ENCODE measurements at regions not wholly inside any gene's neighbourhood (a gene's known extent, or its start where the extent isn't known, plus 50 kb on each side); places are given as distances from the start of the nearest gene placed in this dataset.

DNA sequence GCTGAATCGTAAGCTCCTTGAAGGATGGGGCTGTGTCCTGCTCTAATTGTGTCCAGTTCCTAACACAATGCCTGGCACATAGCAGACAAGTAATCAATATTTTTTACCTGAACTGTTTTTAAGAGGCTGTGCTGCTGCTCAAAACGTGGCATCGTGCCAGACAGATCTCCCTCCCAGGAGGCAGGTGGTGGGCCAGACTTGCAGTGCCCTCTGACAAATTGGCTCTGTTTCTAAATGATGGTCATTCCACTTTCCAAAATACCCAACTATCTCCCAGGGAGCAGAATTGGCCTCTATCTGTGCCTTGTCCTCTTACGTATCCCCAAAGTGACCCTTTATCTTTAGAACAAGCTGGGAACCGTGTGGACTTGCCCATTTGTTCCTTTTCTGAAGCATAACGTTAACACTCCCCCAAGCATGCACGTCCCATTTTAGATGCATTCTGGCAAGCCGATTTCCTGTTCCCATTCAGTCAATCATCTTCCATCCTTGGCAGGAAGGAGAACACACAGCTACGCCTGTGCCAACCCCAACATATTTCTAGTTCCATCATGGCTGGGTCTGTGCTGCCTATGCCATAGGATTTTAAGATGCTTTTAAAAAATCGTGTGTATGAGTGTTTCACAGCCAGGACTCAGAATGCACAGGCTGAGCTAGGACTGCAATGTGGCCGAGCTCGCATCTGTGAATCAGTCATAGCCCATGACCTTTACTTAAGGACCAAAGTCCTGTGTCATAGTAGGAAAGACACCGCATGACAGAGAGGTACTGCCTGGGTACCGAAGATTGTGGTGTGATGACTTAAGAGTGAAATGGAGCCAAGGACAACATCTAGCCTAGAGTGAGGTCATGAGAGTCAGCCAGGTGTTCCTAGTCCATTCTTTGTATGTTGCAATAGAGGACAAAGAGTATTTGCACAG is 408.6 kb downstream of the PRDM2 start:
- no peaks in the 10 kb centered on the region; the same call in none of the 2 replicates for H3K27me3 Mint-ChIP-seq (ENCODE audit: low read depth)
- H3K4me3 Mint-ChIP-seq, result no peak overlapping the region
- H3K36me3 Mint-ChIP-seq, result no peaks in the 10 kb centered on the region
- H3K27ac Mint-ChIP-seq, result no peak overlapping the region
- TF ChIP-seq, protein P1, sequence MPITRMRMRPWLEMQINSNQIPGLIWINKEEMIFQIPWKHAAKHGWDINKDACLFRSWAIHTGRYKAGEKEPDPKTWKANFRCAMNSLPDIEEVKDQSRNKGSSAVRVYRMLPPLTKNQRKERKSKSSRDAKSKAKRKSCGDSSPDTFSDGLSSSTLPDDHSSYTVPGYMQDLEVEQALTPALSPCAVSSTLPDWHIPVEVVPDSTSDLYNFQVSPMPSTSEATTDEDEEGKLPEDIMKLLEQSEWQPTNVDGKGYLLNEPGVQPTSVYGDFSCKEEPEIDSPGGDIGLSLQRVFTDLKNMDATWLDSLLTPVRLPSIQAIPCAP (CRISPR knock-in tag; IDR thresholded peaks at IDR 0.05), result no peak
- TF ChIP-seq TP53 (CRISPR knock-in tag; IDR thresholded peaks at IDR 0.05) (no peak), ZBTB21 (CRISPR knock-in tag; IDR thresholded peaks at IDR 0.05; ENCODE audit: borderline replicate concordance) (no peak)
- TF ChIP-seq, protein P2, sequence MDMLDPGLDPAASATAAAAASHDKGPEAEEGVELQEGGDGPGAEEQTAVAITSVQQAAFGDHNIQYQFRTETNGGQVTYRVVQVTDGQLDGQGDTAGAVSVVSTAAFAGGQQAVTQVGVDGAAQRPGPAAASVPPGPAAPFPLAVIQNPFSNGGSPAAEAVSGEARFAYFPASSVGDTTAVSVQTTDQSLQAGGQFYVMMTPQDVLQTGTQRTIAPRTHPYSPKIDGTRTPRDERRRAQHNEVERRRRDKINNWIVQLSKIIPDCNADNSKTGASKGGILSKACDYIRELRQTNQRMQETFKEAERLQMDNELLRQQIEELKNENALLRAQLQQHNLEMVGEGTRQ (CRISPR knock-in tag; IDR thresholded peaks at IDR 0.05), result no peak
- POLR2A ChIA-PET, result no interaction called here
- DNase-seq (ENCODE audit: low spot score) (no peak), ATAC-seq (no peak)
- peaks cover 4% of the 10 kb centered on the region; the same call in 1 of the 2 replicates for H3K4me1 Mint-ChIP-seq
- H3K9me3 Mint-ChIP-seq, result peaks cover 9% of the 10 kb centered on the region; the same call in 1 of the 2 replicates
- CTCF ChIA-PET, result interaction anchor here (1.3 to 2.1 kb wide), 2 partner anchors 117 to 143 kb away, joined by 4 to 7 read pairs; no protein-coding TSS in a partner anchor

DNA sequence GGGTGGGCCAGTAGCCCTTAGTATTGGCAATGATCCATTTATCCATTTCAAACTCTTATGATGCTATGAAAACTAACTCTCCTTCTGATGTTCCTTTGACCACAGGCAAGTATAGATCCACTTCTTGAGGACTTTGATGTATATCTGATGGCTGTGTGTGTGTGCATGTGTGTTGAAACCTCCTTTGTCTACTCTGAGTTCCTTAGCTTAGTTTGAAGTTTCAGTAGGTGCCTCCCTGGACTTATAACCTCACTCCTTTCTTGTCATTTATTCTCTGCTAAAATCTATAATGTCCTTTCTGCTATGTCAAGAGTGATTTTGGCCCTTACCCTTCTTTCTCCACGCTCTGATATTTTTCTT is 409.3 kb downstream of the PRDM2 start:
- Mint-ChIP-seq H3K4me1 (peaks cover 9% of the 10 kb centered on the region), H3K36me3 (no peaks in the 10 kb centered on the region), H3K27ac (no peak overlapping the region), H3K27me3 (ENCODE audit: low read depth) (no peaks in the 10 kb centered on the region; the same call in none of the 2 replicates), H3K9me3 (peaks cover 9% of the 10 kb centered on the region; the same call in 1 of the 2 replicates), H3K4me3 (no peak overlapping the region)
- ATAC-seq (no peak), DNase-seq (ENCODE audit: low spot score) (no peak)
- ChIA-PET POLR2A (no interaction called here), CTCF (interaction anchor here (2.1 kb wide), 1 partner anchor 143 kb away, joined by 7 read pairs; no protein-coding TSS in a partner anchor)
- TF ChIP-seq, protein P3, sequence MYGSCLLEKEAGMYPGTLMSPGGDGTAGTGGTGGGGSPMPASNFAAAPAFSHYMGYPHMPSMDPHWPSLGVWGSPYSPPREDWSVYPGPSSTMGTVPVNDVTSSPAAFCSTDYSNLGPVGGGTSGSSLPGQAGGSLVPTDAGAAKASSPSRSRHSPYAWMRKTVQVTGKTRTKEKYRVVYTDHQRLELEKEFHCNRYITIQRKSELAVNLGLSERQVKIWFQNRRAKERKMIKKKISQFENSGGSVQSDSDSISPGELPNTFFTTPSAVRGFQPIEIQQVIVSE (CRISPR knock-in tag; IDR thresholded peaks at IDR 0.05; ENCODE audit: borderline replicate concordance), result no peak
- no peak for TF ChIP-seq SMAD3 (CRISPR knock-in tag; IDR thresholded peaks at IDR 0.05; ENCODE audit: borderline replicate concordance)
- TF ChIP-seq, protein P4, sequence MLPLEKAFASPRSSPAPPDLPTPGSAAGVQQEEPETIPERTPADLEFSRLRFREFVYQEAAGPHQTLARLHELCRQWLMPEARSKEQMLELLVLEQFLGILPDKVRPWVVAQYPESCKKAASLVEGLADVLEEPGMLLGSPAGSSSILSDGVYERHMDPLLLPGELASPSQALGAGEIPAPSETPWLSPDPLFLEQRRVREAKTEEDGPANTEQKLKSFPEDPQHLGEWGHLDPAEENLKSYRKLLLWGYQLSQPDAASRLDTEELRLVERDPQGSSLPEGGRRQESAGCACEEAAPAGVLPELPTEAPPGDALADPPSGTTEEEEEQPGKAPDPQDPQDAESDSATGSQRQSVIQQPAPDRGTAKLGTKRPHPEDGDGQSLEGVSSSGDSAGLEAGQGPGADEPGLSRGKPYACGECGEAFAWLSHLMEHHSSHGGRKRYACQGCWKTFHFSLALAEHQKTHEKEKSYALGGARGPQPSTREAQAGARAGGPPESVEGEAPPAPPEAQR (CRISPR knock-in tag; IDR thresholded peaks at IDR 0.05), result no peak
- no peak for TF ChIP-seq EMX1 (CRISPR knock-in tag; IDR thresholded peaks at IDR 0.05)
- TF ChIP-seq, protein P5, sequence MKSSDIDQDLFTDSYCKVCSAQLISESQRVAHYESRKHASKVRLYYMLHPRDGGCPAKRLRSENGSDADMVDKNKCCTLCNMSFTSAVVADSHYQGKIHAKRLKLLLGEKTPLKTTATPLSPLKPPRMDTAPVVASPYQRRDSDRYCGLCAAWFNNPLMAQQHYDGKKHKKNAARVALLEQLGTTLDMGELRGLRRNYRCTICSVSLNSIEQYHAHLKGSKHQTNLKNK (CRISPR knock-in tag; IDR thresholded peaks at IDR 0.05), result no peak
- TF ChIP-seq, protein P6, sequence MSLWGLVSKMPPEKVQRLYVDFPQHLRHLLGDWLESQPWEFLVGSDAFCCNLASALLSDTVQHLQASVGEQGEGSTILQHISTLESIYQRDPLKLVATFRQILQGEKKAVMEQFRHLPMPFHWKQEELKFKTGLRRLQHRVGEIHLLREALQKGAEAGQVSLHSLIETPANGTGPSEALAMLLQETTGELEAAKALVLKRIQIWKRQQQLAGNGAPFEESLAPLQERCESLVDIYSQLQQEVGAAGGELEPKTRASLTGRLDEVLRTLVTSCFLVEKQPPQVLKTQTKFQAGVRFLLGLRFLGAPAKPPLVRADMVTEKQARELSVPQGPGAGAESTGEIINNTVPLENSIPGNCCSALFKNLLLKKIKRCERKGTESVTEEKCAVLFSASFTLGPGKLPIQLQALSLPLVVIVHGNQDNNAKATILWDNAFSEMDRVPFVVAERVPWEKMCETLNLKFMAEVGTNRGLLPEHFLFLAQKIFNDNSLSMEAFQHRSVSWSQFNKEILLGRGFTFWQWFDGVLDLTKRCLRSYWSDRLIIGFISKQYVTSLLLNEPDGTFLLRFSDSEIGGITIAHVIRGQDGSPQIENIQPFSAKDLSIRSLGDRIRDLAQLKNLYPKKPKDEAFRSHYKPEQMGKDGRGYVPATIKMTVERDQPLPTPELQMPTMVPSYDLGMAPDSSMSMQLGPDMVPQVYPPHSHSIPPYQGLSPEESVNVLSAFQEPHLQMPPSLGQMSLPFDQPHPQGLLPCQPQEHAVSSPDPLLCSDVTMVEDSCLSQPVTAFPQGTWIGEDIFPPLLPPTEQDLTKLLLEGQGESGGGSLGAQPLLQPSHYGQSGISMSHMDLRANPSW (CRISPR knock-in tag; conservative IDR thresholded peaks at IDR 0.05; ENCODE audit: low read depth), result no peak
- no peak for TF ChIP-seq ZNF671 (CRISPR knock-in tag; IDR thresholded peaks at IDR 0.05)
- no peak for TF ChIP-seq TEAD4 (CRISPR knock-in tag; IDR thresholded peaks at IDR 0.05)
- TF ChIP-seq FOXP1 (CRISPR knock-in tag; IDR thresholded peaks at IDR 0.05; ENCODE audit: borderline replicate concordance), result no peak
- TF ChIP-seq NR1H2 (CRISPR knock-in tag; IDR thresholded peaks at IDR 0.05), result no peak
- TF ChIP-seq, protein P7, sequence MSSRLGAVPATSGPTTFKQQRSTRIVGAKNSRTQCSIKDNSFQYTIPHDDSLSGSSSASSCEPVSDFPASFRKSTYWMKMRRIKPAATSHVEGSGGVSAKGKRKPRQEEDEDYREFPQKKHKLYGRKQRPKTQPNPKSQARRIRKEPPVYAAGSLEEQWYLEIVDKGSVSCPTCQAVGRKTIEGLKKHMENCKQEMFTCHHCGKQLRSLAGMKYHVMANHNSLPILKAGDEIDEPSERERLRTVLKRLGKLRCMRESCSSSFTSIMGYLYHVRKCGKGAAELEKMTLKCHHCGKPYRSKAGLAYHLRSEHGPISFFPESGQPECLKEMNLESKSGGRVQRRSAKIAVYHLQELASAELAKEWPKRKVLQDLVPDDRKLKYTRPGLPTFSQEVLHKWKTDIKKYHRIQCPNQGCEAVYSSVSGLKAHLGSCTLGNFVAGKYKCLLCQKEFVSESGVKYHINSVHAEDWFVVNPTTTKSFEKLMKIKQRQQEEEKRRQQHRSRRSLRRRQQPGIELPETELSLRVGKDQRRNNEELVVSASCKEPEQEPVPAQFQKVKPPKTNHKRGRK (CRISPR knock-in tag; IDR thresholded peaks at IDR 0.05; ENCODE audit: borderline replicate concordance), result no peak
- TF ChIP-seq, protein P8, sequence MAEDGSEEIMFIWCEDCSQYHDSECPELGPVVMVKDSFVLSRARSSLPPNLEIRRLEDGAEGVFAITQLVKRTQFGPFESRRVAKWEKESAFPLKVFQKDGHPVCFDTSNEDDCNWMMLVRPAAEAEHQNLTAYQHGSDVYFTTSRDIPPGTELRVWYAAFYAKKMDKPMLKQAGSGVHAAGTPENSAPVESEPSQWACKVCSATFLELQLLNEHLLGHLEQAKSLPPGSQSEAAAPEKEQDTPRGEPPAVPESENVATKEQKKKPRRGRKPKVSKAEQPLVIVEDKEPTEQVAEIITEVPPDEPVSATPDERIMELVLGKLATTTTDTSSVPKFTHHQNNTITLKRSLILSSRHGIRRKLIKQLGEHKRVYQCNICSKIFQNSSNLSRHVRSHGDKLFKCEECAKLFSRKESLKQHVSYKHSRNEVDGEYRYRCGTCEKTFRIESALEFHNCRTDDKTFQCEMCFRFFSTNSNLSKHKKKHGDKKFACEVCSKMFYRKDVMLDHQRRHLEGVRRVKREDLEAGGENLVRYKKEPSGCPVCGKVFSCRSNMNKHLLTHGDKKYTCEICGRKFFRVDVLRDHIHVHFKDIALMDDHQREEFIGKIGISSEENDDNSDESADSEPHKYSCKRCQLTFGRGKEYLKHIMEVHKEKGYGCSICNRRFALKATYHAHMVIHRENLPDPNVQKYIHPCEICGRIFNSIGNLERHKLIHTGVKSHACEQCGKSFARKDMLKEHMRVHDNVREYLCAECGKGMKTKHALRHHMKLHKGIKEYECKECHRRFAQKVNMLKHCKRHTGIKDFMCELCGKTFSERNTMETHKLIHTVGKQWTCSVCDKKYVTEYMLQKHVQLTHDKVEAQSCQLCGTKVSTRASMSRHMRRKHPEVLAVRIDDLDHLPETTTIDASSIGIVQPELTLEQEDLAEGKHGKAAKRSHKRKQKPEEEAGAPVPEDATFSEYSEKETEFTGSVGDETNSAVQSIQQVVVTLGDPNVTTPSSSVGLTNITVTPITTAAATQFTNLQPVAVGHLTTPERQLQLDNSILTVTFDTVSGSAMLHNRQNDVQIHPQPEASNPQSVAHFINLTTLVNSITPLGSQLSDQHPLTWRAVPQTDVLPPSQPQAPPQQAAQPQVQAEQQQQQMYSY (CRISPR knock-in tag; IDR thresholded peaks at IDR 0.05), result no peak
- no peak for TF ChIP-seq GABPB1 (CRISPR knock-in tag; IDR thresholded peaks at IDR 0.05)
- TF ChIP-seq FOXJ3 (CRISPR knock-in tag; IDR thresholded peaks at IDR 0.05; ENCODE audit: borderline replicate concordance), result no peak
- TF ChIP-seq NR2C2 (CRISPR knock-in tag; IDR thresholded peaks at IDR 0.05), result no peak
